Trophoblast cell (in vitro differentiated cells and primary cell): ENCODE measurements at regions not wholly inside any gene's neighbourhood (a gene's known extent, or its start where the extent isn't known, plus 50 kb on each side); places are given as distances from the start of the nearest gene placed in this dataset.

ENCODE experiments used
- DNase-seq, 2 donors: peaks; one replicate each; pipeline ENCODE4 v3.0.0-alpha.2; 2016
- H2AFZ ChIP-seq: 2 replicates; pipeline ENCODE4 v1.6.1; 2013; ENCODE audit warnings: low read length, moderate library complexity, mild to moderate bottlenecking; ENCODE audit not compliant: insufficient read depth, poor library complexity
- H2AK5ac ChIP-seq: 2 replicates; pipeline ENCODE4 v1.6.1; 2013; ENCODE audit warnings: mild to moderate bottlenecking, low read length
- H2BK120ac ChIP-seq: 2 replicates; pipeline ENCODE4 v1.6.1; 2013; ENCODE audit warnings: low read length, mild to moderate bottlenecking, moderate library complexity; ENCODE audit not compliant: insufficient read depth, poor library complexity
- H2BK12ac ChIP-seq: 2 replicates; pipeline ENCODE4 v1.6.1; 2013; ENCODE audit warnings: mild to moderate bottlenecking, low read length, moderate library complexity
- H2BK5ac ChIP-seq: 2 replicates; pipeline ENCODE4 v1.6.1; 2013; ENCODE audit warnings: low read length, low read depth, moderate library complexity, mild to moderate bottlenecking; ENCODE audit not compliant: poor library complexity
- H3K14ac ChIP-seq: 2 replicates; pipeline ENCODE4 v1.6.1; 2013; ENCODE audit warnings: mild to moderate bottlenecking, low read length
- H3K18ac ChIP-seq: 2 replicates; pipeline ENCODE4 v1.6.1; 2013; ENCODE audit warnings: mild to moderate bottlenecking, low read length
- H3K23ac ChIP-seq: 2 replicates; pipeline ENCODE4 v1.6.1; 2013; ENCODE audit warnings: low read length
- H3K27ac ChIP-seq: 2 replicates; pipeline ENCODE4 v1.5.1; 2013; ENCODE audit warnings: low read depth, mild to moderate bottlenecking, inconsistent platforms, low read length, moderate library complexity
- H3K27me3 ChIP-seq: 2 replicates; pipeline ENCODE4 v1.6.1; 2013; ENCODE audit warnings: inconsistent platforms, mild to moderate bottlenecking, low read length, moderate library complexity; ENCODE audit not compliant: insufficient read depth
- H3K36me3 ChIP-seq, 2 experiments: 1 replicate in 1 of 2; 2 replicates in 1 of 2; pipeline ENCODE4 v1.6.1; 2013; ENCODE audit warnings: low read length in 2 of 2, mild to moderate bottlenecking in 2 of 2, moderate library complexity in 1 of 2; ENCODE audit not compliant: insufficient read depth in 2 of 2, control insufficient read depth in 1 of 2
- H3K4ac ChIP-seq: 2 replicates; pipeline ENCODE4 v1.6.1; 2013; ENCODE audit warnings: low read depth, mild to moderate bottlenecking, low read length, moderate library complexity
- H3K4me1 ChIP-seq, 2 experiments: 1 replicate in 1 of 2; 2 replicates in 1 of 2; pipeline ENCODE4 v1.6.1; 2013; ENCODE audit warnings: low read length in 2 of 2, mild to moderate bottlenecking in 2 of 2, moderate library complexity in 1 of 2; ENCODE audit not compliant: insufficient read depth in 2 of 2, control insufficient read depth in 1 of 2
- H3K4me2 ChIP-seq: 2 replicates; pipeline ENCODE4 v1.6.1; 2013; ENCODE audit warnings: inconsistent platforms, mild to moderate bottlenecking, low read length, moderate library complexity
- H3K4me3 ChIP-seq: 2 replicates; pipeline ENCODE4 v1.5.1; 2013; ENCODE audit warnings: mild to moderate bottlenecking, low read depth, low read length, inconsistent platforms
- H3K79me1 ChIP-seq: one replicate; pipeline ENCODE4 v1.6.1; 2013; ENCODE audit warnings: low read length
- H3K79me2 ChIP-seq: 2 replicates; pipeline ENCODE4 v1.6.1; 2013; ENCODE audit warnings: low read length, mild to moderate bottlenecking; ENCODE audit not compliant: control insufficient read depth, insufficient read depth, poor library complexity
- H3K9ac ChIP-seq: 2 replicates; pipeline ENCODE4 v1.6.1; 2013; ENCODE audit warnings: mild to moderate bottlenecking, low read length
- H3K9me3 ChIP-seq: 2 replicates; pipeline ENCODE4 v1.6.1; 2013; ENCODE audit warnings: low read depth, mild to moderate bottlenecking, control low read depth, inconsistent platforms, low read length; ENCODE audit not compliant: insufficient read depth
- H4K12ac ChIP-seq: 2 replicates; pipeline ENCODE4 v1.6.1; 2013; ENCODE audit warnings: low read depth, mild to moderate bottlenecking, low read length, moderate library complexity
- H4K8ac ChIP-seq: 2 replicates; pipeline ENCODE4 v1.6.1; 2013; ENCODE audit warnings: low read depth, mild to moderate bottlenecking, low read length, moderate library complexity
- H4K91ac ChIP-seq: one replicate; pipeline ENCODE4 v1.6.1; 2013; ENCODE audit warnings: low read depth, mild to moderate bottlenecking, low read length, moderate library complexity
- WGBS: extraction: QIAGEN DNeasy Blood & Tissue Kit; methylation state at CpG from one replicate; pipeline ENCODE4 v1.1.7; 2013; ENCODE audit warnings: missing lambda C conversion rate; ENCODE audit not compliant: insufficient read length, insufficient coverage; ENCODE audit errors: extremely low coverage; 5-methylcytosine and 5-hydroxymethylcytosine counted together

DNA sequence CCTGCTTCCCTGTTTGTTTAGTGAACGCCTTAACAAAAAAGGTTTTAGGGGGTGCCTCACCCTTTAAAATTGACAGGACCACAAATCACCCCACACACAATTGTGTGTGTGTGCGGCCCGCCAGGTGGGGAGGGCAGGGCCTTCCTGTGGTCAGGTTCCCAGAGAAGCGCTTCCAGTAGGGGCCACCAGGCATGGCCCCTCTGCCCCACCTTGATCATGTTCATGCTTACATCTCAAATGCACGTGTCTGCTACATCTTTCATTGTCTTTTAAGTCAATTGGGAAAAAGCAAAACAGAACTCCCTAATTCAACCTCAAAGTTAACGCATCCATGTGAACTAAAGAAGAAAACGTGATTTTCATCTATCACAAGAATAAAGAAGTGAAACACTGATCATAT lies 1335.3 kb downstream of the TBC1D22A start:
- H3K27ac ChIP-seq = no peak overlapping the region
- H4K12ac ChIP-seq = no peak overlapping the region
- H3K9ac ChIP-seq = no peak overlapping the region
- H3K9me3 ChIP-seq = no peaks in the 10 kb centered on the region
- H3K27me3 ChIP-seq = no peaks in the 10 kb centered on the region
- H3K4me1 ChIP-seq = peaks cover 0 to 3% of the 10 kb centered on the region in 2 experiments
- H4K91ac ChIP-seq = no peak overlapping the region
- no peaks in the 10 kb centered on the region for H3K36me3 ChIP-seq
- DNase-seq = no peak
- no peak overlapping the region for H2BK12ac ChIP-seq
- H3K14ac ChIP-seq = no peak overlapping the region
- H2AK5ac ChIP-seq = no peak overlapping the region
- no peak overlapping the region for H2BK120ac ChIP-seq
- no peak overlapping the region for H3K4me2 ChIP-seq
- no peak overlapping the region for H3K4me3 ChIP-seq
- no peak overlapping the region for H2BK5ac ChIP-seq
- no peak overlapping the region for H3K4ac ChIP-seq
- no peak overlapping the region for H4K8ac ChIP-seq
- WGBS = no CpG with 5 or more reads among the region's 7 CpGs
- H3K79me1 ChIP-seq = no peaks in the 10 kb centered on the region
- H3K18ac ChIP-seq = no peak overlapping the region
- no peaks in the 10 kb centered on the region for H3K79me2 ChIP-seq
- no peak overlapping the region for H3K23ac ChIP-seq
- no peak overlapping the region for H2AFZ ChIP-seq

DNA sequence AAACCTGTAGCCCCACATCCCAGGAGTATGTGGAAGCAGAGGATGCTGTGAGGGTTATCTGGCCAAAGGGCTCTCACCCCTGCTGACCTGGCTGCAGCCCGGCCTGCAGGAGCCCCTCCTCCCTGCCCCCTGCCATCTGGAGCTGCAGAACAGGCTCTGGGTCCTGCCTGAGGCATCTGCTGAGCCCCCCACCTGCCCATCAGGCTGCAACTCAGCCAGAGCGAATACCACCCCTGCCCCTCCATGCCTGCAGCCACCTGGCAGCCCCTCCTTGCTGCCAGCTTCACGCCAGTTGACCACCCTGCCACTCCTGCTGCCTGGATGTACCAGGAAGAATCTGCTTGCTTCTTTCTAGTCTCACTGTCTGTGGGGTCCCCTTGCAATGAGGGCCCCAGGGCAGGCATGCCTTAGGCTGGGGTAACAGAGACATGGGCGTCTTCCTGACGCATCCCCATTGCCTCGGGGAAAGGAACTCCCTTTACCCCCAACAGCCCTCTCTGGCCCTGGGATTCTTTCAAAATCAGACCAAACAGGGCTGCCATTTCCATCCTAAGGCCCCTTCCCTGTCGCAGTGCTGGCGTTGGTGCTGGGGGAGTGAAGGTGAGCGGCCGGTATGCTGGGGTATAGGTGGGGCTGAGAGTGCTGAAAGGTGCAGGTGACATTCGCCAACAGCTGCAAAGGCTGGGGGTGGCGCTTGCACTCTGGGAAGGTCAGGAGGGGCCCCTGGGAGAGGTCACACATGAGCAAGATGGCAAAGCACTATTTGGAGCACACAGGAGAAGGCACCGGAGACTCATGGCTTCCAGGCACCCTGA lies 1334.6 kb downstream of the TBC1D22A start:
- H3K4ac ChIP-seq = no peak overlapping the region

DNA sequence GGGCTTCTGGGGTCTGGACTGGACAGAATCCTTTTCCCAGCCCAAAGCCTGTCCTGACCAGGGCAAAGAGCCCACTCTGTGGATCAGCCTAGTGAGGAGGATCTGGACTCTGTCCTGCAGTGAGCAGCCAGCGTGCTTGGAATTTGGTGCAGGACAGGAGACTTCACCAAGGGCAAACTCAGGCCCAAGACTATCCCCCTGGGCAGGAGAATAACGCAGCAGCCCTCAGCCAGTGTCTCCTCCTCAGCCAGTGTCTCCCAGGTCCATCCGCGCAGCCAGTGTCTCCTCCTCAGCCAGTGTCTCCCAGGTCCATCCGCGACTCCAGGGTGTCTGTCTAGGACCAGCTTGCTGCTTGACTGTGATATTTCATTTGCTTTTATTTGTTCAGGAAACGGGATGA lies 1334.0 kb downstream of the TBC1D22A start:
- Histone ChIP-seq H4K91ac (no peak overlapping the region), H3K27me3 (no peaks in the 10 kb centered on the region), H2AK5ac (no peak overlapping the region), H2BK5ac (no peak overlapping the region), H4K12ac (no peak overlapping the region), H3K4me2 (no peak overlapping the region), H3K9ac (no peak overlapping the region), H3K14ac (no peak overlapping the region), H3K79me2 (no peaks in the 10 kb centered on the region), H3K9me3 (no peaks in the 10 kb centered on the region), H3K18ac (no peak overlapping the region), H3K27ac (no peak overlapping the region), H3K4me3 (no peak overlapping the region), H3K4me1 (peaks cover 0 to 3% of the 10 kb centered on the region in 2 experiments), H2BK12ac (no peak overlapping the region), H3K36me3 (no peaks in the 10 kb centered on the region), H3K4ac (no peak overlapping the region), H4K8ac (no peak overlapping the region), H3K79me1 (no peaks in the 10 kb centered on the region), H2AFZ (no peak overlapping the region), H3K23ac (no peak overlapping the region), H2BK120ac (no peak overlapping the region)
- WGBS = no CpG with 5 or more reads among the region's 7 CpGs
- DNase-seq = no peak

More for the DNA sequence above, 1334.6 kb downstream of the TBC1D22A start:
- Histone ChIP-seq H3K4me2 (no peak overlapping the region), H3K36me3 (no peaks in the 10 kb centered on the region), H2BK12ac (no peak overlapping the region), H2AFZ (no peak overlapping the region), H2AK5ac (no peak overlapping the region), H3K4me3 (no peak overlapping the region), H3K79me2 (no peaks in the 10 kb centered on the region), H4K8ac (no peak overlapping the region), H2BK5ac (no peak overlapping the region), H2BK120ac (no peak overlapping the region), H3K27me3 (no peaks in the 10 kb centered on the region), H3K9ac (no peak overlapping the region), H4K91ac (no peak overlapping the region), H3K4me1 (peaks cover 0 to 3% of the 10 kb centered on the region in 2 experiments), H3K27ac (no peak overlapping the region), H3K18ac (no peak overlapping the region), H3K79me1 (no peaks in the 10 kb centered on the region), H3K9me3 (no peaks in the 10 kb centered on the region), H4K12ac (no peak overlapping the region), H3K14ac (no peak overlapping the region), H3K23ac (no peak overlapping the region)
- no CpG with 5 or more reads among the region's 13 CpGs for WGBS
- DNase-seq = no peak

DNA sequence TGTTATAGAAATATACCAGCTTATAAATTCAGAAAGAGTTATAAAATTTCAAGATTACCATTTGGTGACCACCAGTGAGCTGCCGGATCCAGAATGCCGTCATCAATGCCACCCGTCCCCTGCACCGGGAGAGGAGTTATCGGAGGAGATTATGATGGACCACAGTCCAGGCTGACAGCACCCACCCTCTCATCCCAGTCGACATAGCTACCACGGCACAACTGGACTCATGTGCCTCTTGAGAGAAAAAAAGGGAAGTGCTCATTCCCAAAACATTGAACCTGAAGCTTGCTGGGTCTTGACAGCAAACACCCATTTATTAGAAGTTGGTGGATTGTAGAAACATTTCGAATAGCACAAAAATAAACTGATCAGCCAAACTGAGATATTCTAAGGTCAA lies 1331.5 kb downstream of the TBC1D22A start:
- DNase-seq = no peak
- H2BK5ac ChIP-seq = no peak overlapping the region
- H3K14ac ChIP-seq = no peak overlapping the region

More for the DNA sequence above, 1331.5 kb downstream of the TBC1D22A start:
- no CpG with 5 or more reads among the region's 8 CpGs for WGBS
- H2BK120ac ChIP-seq = no peak overlapping the region
- no peak overlapping the region for H4K12ac ChIP-seq
- no peak overlapping the region for H3K9ac ChIP-seq
- no peaks in the 10 kb centered on the region for H3K79me2 ChIP-seq
- no peaks in the 10 kb centered on the region for H3K9me3 ChIP-seq
- H3K4ac ChIP-seq = no peak overlapping the region
- H3K27me3 ChIP-seq = no peaks in the 10 kb centered on the region
- no peak overlapping the region for H3K18ac ChIP-seq
- no peak overlapping the region for H3K4me3 ChIP-seq
- no peaks in the 10 kb centered on the region for H3K79me1 ChIP-seq
- no peak overlapping the region for H3K27ac ChIP-seq
- H4K8ac ChIP-seq = no peak overlapping the region
- H3K4me1 ChIP-seq = peaks cover 2 to 3% of the 10 kb centered on the region in 2 experiments
- H3K4me2 ChIP-seq = no peak overlapping the region
- H3K36me3 ChIP-seq = no peaks in the 10 kb centered on the region
- H2AK5ac ChIP-seq = no peak overlapping the region
- H3K23ac ChIP-seq = no peak overlapping the region
- H2AFZ ChIP-seq = no peak overlapping the region
- H4K91ac ChIP-seq = no peak overlapping the region
- no peak overlapping the region for H2BK12ac ChIP-seq
